Cardiac muscle cell (in vitro differentiated cells and primary cell): ENCODE measurements at regions not wholly inside any gene's neighbourhood (a gene's known extent, or its start where the extent isn't known, plus 50 kb on each side); places are given as distances from the start of the nearest gene placed in this dataset.
A peak's percentile ranks its signal among the peaks of the same experiment; 100 is the strongest.

Source experiments
- DNase-seq, 2 donors: peaks; one replicate each; pipeline versions ENCODE4 v3.0.0 to v3.0.0-alpha.2; 2010 to 2017; ENCODE audit warnings: low read depth in 1 of 2, low spot score in 1 of 2
- H3K27ac ChIP-seq: fragments of 200-600 bp; sonication (generic); 2 replicates; pipeline ENCODE4 v1.5.1; 2016
- H3K27me3 ChIP-seq: fragments of 200-600 bp; sonication (generic); 2 replicates; pipeline ENCODE4 v1.6.0; 2016; ENCODE audit warnings: control low read depth
- H3K36me3 ChIP-seq: fragments of 200-600 bp; sonication (generic); 2 replicates; pipeline ENCODE4 v1.5.1; 2016; ENCODE audit warnings: control low read depth
- H3K4me1 ChIP-seq: fragments of 200-600 bp; sonication (generic); 2 replicates; pipeline ENCODE4 v1.8.1; 2017; ENCODE audit warnings: low read depth, mild to moderate bottlenecking, mixed run types
- H3K4me3 ChIP-seq: fragments of 200-600 bp; sonication (generic); 2 replicates; pipeline ENCODE4 v1.5.1; 2016; ENCODE audit warnings: mild to moderate bottlenecking
- H3K9me3 ChIP-seq: fragments of 200-600 bp; sonication (generic); 2 replicates; pipeline ENCODE4 v1.5.1; 2017; ENCODE audit warnings: low read depth, mild to moderate bottlenecking, control low read depth
- TF ChIP-seq, protein P1 (sequence below): IDR thresholded peaks from 2 replicates; pipeline ENCODE4 v1.5.1; 2012; ENCODE audit warnings: low read depth, mild to moderate bottlenecking, low read length

DNA sequence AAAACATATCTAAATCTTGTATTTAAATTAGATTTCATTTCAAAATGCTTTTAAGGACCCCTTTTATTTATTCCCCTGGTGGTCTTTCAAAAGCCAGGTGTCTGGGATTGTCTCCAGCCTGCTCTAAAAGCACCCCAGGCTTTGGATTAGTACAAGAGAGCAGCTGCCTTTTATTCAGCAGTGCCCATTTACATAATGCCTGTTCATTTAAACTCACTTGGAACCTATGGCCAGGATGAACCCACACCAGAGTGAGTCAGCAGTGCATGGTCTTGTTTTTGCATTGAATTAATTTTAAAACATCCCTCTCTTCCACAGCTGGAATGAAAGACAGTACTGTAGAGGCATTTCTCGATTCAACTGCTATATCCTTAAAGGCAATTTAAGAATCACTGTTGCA is 64.1 kb upstream of the TENM3 start:
- DNase-seq, result peak in 1 of 2 donors; percentile 53
- Histone ChIP-seq H3K27ac (no peak overlapping the region), H3K4me1 (no peaks in the 10 kb centered on the region), H3K36me3 (no peaks in the 10 kb centered on the region), H3K4me3 (no peak overlapping the region), H3K9me3 (no peaks in the 10 kb centered on the region), H3K27me3 (no peaks in the 10 kb centered on the region)
- TF ChIP-seq, protein P1, sequence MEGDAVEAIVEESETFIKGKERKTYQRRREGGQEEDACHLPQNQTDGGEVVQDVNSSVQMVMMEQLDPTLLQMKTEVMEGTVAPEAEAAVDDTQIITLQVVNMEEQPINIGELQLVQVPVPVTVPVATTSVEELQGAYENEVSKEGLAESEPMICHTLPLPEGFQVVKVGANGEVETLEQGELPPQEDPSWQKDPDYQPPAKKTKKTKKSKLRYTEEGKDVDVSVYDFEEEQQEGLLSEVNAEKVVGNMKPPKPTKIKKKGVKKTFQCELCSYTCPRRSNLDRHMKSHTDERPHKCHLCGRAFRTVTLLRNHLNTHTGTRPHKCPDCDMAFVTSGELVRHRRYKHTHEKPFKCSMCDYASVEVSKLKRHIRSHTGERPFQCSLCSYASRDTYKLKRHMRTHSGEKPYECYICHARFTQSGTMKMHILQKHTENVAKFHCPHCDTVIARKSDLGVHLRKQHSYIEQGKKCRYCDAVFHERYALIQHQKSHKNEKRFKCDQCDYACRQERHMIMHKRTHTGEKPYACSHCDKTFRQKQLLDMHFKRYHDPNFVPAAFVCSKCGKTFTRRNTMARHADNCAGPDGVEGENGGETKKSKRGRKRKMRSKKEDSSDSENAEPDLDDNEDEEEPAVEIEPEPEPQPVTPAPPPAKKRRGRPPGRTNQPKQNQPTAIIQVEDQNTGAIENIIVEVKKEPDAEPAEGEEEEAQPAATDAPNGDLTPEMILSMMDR, result no peak

DNA sequence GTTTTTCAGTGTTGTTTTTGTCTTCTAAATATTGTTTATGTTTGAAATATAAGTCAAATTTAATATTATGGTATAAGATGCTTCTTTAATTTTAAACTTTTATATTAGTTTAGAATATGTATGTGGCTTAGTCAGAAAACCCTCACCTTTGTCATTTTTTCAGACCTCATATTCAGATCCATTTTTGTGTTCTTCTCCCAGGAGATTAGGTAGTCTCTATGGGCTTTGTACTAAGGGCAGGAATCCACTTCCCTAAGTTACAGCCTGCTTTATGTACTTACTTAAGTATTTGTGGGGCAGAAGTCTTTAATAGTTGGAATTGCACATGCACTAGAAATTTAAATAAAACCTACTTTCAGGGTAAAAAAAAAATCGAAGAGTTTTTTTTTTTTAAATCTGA is 63.5 kb upstream of the TENM3 start:
- Histone ChIP-seq H3K4me3 (no peak overlapping the region), H3K27me3 (no peaks in the 10 kb centered on the region), H3K4me1 (no peaks in the 10 kb centered on the region), H3K9me3 (no peaks in the 10 kb centered on the region), H3K36me3 (no peaks in the 10 kb centered on the region), H3K27ac (no peak overlapping the region)
- no peak for DNase-seq
- TF ChIP-seq, protein P1, result no peak

- DNase-seq, result no peak
- no peaks in the 10 kb centered on the region for H3K27me3 ChIP-seq
- no peaks in the 10 kb centered on the region for H3K9me3 ChIP-seq
- no peak overlapping the region for H3K4me3 ChIP-seq
- TF ChIP-seq, protein P1, result no peak
- no peaks in the 10 kb centered on the region for H3K36me3 ChIP-seq
- no peak overlapping the region for H3K27ac ChIP-seq
- peaks cover 7% of the 10 kb centered on the region for H3K4me1 ChIP-seq
Measured at GRCh38 chr4:182185491-182185890, 57.7 kb upstream of the TENM3 start.

DNA sequence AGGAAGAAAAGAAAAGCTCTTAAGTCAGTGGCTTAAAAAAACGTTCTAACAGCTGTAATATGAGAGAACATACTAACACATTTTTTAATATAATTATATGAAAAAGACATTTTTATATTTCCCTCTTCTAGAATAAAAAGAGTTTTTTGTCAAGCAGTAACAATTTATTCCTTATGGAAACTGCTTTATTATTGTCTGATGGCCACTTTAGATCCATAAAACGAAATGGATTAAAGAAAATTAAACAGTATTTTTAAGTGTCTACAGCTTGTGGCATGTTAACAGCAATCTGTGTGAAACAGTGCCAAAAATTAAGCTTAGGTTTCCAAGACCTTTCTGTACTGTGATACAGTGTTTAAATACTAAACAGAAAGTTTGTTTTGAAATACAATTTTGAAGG is 55.5 kb upstream of the TENM3 start:
- DNase-seq, result no peak
- H3K27ac ChIP-seq, result no peak overlapping the region

DNA sequence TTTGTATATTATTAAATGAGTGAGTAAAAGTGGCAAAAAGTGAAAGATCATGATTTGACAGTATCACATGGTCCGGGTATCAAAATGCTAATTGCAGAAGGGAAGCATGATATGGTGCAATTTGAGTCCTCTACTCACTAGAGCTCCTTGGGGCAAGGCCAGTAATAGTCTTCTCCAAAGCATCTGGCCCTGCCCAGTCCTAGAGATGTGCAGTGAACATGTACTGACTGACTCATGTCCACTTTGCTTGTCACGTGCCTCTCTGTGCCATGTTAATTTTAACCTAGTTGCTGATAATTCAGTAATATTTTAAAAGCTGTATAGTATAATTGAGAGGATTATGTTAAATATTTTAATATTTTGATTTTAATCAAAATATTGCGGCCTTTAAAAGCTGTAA is 54.6 kb upstream of the TENM3 start:
- DNase-seq, result peak in 1 of 2 donors; percentile 16
- no peaks in the 10 kb centered on the region for H3K9me3 ChIP-seq
- H3K4me3 ChIP-seq, result no peak overlapping the region
- TF ChIP-seq, protein P1, result no peak
- no peak overlapping the region for H3K27ac ChIP-seq
- H3K27me3 ChIP-seq, result no peaks in the 10 kb centered on the region
- H3K36me3 ChIP-seq, result no peaks in the 10 kb centered on the region
- peaks cover 7% of the 10 kb centered on the region for H3K4me1 ChIP-seq

More for the DNA sequence above, 55.5 kb upstream of the TENM3 start:
- Histone ChIP-seq H3K4me3 (no peak overlapping the region), H3K9me3 (no peaks in the 10 kb centered on the region), H3K27me3 (no peaks in the 10 kb centered on the region), H3K36me3 (no peaks in the 10 kb centered on the region), H3K4me1 (peaks cover 7% of the 10 kb centered on the region)
- TF ChIP-seq, protein P1, result no peak
